Stimulated activated CD4-positive, alpha-beta T cell treated with anti-CD3 and anti-CD28 coated beads, TNF-alpha, amount 100 ng/mL, for 4 hours (primary cell): ENCODE measurements at regions not wholly inside any gene's neighbourhood (a gene's known extent, or its start where the extent isn't known, plus 50 kb on each side); places are given as distances from the start of the nearest gene placed in this dataset.

Experiments used
- DNase-seq, 3 experiments: peaks; one replicate each; pipeline ENCODE4 v3.0.0-alpha.2; 2020; ENCODE audit warnings: low read depth in 3 of 3

- DNase-seq, result no peak
Observed at GRCh38 chr3:152054315-152054714, 180.9 kb downstream of the SUCNR1 start.

- DNase-seq, result no peak
Observed at GRCh38 chr3:152056073-152056472, 182.6 kb downstream of the SUCNR1 start.

DNA sequence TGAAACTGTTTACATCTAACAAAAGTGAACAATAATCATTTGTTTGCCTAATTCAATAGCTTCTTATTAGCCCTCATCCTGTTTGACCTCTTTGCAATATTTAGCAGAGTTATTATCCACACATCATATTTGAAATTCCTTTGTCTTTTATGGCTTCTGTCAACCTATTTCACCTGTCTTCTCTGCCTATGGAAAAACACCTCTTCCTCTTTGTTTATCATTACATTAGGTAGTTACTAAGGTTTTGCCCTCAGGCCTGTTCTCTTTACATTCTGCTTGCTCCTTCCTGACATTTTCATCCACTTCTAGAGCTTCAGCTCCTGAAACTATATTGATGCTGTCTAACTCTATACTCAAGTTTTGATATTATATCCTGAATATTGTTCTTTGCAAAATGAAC, 183.0 kb downstream of the SUCNR1 start:
- DNase-seq, result no peak

DNA sequence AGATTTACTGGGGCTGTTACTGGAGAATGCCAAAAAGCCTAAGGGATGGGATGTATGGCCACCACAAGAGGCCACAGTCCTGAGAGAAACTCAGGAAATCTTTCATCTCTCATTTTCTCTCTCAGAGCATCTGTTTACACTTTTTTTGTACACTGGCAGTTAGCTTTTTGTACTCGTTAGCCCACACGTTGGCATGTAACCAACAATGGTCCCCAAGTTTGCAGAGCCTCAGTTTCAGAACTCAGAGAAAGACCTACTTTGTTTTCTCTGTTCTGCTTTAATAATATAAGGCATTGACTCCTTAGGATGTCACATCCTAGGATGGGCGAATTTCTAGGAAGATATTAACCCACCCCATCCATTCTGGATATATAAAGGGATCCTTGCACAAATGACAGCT, 183.5 kb downstream of the SUCNR1 start:
- no peak for DNase-seq

DNA sequence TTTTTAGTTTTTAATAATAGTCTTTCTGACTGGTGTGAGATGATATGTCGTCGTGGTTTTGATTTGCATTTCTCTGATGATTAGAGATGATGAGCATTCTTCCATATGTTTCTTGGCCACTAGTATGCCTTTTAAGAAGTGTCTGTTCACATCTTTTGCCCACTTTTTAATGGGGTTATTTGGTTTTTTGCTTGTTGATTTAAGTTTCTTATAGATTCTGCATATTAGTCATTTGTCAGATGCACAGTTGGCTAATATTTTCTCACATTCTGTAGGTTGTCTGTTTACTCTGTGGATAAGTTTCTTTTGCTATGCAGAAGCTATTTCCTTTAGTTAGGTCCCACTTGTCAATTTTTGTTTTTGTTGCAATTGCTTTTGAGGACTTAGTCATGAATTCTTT, 185.4 kb downstream of the SUCNR1 start:
- no peak for DNase-seq

GRCh38 chr3:152060701-152061100, 187.3 kb downstream of the SUCNR1 start:
- no peak for DNase-seq

DNA sequence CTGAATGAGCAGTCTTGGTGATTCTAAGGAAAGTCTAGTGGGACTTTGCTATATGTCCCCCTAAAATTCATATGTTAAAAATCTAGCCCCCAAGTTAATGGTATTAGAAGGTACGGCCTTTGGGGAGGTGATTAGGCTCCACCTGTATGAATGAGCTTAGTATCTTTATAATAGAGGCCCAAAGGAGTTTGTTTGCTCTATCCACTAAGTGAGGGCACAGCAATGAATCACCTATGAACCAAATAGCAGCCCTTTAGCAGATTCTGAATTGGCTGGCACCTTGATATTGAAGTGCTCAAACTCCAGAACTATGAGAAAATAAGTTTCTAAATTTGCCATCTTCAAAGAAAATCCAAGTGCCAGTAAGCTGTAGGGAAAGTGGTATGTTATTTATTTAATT, 187.9 kb downstream of the SUCNR1 start:
- no peak for DNase-seq

- DNase-seq, result no peak
Observed at GRCh38 chr3:152069871-152070270, 196.4 kb downstream of the SUCNR1 start.

- DNase-seq, result no peak
Observed at GRCh38 chr3:152071315-152071714, 197.4 kb upstream of the MBNL1 start.

DNA sequence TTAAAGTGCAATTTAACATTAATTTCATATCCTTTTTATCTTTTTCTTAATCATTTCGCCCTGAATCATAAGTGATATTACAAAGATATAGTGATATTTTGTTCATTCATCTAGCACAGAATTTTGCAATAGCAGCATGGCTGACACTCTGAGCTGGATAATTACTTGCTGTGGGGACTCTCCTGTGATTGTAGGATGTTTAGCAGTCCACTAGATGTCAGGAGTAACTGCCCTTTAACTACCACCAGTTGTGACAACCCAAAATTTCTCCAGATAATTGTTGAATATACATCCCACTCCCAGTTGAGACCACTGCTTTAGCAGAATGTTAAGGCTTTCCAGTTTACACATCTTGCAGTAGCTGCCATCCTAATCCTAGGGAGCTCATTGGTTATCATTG, 196.8 kb upstream of the MBNL1 start:
- no peak for DNase-seq

DNA sequence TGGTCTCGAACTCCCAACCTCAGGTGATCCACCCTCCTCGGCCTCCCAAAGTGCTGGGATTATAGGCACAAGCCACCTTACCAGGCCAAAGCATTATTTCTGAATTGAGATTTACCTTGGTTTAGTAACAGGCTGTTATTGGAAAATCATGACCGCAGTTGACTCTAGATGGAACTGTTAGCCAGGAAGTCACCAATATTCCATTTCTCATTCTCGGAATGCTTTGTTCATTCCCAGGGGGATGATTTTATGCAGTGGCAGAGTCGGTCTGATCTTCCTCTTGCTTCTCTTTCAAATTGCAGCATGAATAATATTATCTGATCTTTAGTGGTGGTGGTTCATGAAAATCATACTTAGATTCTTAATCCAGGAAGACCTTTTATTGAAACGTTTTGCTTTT, 195.5 kb upstream of the MBNL1 start:
- DNase-seq, result no peak

GRCh38 chr3:152076148-152076547, 192.6 kb upstream of the MBNL1 start:
- no peak for DNase-seq

DNA sequence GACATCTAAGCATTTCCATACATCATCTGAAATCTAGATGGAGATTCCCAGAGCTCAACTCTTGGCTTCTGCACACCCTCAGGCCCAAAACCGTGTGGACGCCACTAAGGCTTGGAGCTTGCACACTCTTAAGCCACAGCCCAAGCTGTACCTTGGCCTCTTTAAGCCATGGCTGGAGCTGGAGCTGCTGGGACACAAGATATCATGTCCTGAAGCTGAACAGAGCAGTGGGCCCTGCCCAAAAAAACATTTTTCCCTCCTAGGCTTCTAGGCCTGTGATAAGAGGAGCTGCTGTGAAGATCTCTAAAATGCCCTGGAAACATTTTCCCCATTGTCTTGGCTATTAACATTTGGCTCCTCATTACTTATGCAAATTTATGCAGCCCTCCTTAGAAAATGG, 188.7 kb upstream of the MBNL1 start:
- DNase-seq, result no peak

DNA sequence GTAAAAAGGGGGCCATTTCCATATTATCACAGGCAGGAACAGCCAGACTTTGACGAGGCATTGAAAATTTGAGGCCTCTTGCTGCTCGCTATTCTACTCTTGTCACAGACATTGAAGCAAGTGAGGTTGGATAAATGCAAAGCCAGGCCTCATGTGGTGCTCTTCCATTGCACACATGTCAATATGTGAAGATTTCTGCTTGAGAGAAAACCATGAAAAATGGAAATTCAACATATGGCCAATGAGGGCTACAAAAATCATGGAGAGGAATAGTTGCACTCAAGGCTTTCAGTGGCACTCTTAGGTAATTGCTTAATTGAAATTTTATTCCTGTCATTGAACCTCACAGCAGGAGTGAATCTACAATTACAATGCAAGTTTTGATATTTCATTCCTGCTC, 185.6 kb upstream of the MBNL1 start:
- DNase-seq, result no peak

GRCh38 chr3:152084441-152085158, 184.1 kb upstream of the MBNL1 start:
- no peak for DNase-seq

GRCh38 chr3:152087153-152087552, 181.6 kb upstream of the MBNL1 start:
- DNase-seq, result no peak

GRCh38 chr3:152089528-152089927, 179.2 kb upstream of the MBNL1 start:
- DNase-seq, result no peak

GRCh38 chr3:152091725-152092124, 177.0 kb upstream of the MBNL1 start:
- DNase-seq, result no peak

GRCh38 chr3:152093901-152094300, 174.8 kb upstream of the MBNL1 start:
- no peak for DNase-seq

- no peak for DNase-seq
Observed at GRCh38 chr3:152094406-152094805, 174.3 kb upstream of the MBNL1 start.

- no peak for DNase-seq
Observed at GRCh38 chr3:152095472-152095871, 173.3 kb upstream of the MBNL1 start.

- DNase-seq, result no peak
Observed at GRCh38 chr3:152096280-152096906, 172.3 kb upstream of the MBNL1 start.

DNA sequence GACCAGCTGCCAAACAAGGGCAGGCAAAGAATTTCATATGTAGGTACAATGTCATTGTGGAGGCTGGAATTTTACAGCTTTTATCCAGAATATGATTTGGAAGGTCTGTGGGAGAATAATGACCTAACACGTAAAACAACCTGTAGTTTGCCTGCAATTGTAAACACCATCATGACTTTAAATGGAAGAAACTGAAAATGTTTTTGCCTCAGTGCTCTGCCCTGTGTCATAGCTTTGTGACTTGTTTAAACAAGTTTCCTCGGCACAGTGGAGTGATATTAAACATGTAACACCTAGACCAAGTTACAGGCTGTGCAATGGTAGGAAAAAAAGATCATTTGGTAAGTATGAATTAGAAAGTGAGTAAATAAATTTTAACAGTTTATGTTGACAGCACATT, 171.6 kb upstream of the MBNL1 start:
- DNase-seq, result no peak

DNA sequence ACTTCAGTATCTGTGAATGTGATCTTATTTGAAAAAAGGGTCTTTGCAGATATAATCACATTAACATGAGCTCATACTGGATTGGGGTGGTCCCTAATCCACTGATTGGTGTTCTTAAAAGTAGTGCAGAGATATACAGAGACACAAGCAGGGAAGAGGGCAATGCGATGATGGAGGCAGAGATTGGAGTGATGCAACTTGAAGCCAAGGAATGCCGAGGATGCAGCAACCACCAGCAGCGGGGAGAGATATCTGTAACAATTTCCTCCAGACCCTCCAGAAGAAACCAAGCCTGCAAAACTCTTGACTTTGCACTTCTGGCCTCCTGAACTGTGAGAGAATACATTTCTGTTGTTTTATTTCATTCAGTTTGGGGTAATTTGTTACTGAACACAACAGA, 171.0 kb upstream of the MBNL1 start:
- no peak for DNase-seq
